ENCODE measurements at regions not wholly inside any gene's neighbourhood (a gene's known extent, or its start where the extent isn't known, plus 50 kb on each side); places are given as distances from the start of the nearest gene placed in this dataset.

DNA sequence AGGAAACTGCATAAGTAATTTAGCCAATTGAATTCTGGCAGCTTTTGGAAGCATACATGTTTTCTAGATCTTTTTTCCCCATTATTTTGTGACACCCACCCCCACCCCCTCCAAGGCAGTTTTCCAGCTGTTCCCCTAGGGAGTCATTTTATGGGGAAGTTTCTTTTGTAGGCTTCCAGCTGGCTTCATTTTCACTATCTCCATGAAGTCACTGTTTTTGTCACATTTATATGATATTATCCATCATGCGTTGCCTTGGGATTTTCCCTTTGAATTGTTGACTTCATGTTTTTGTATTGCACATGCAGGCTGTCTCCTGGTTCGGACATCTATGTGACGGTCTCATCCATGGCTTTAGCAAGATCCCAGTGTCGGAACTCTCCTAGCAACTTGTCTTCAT is 233.6 kb upstream of the RGS6 start:
- Histone ChIP-seq H3K9me2 (replicated peaks; ENCODE audit: insufficient read depth, low read length) (no peaks in the 10 kb centered on the region), H3K27me3 (ENCODE audit: low read length) (no peaks in the 10 kb centered on the region), H3K9me3 (ENCODE audit: insufficient read depth, low read length) (no peaks in the 10 kb centered on the region), H4K20me1 (ENCODE audit: low read depth, low read length) (no peaks in the 10 kb centered on the region), H3K4me2 (ENCODE audit: low read depth, low read length, poor library complexity, severe bottlenecking) (no peak overlapping the region), H3K4me3 (ENCODE audit: insufficient read depth, low read length, poor library complexity, severe bottlenecking) (no peak overlapping the region), H3K9ac (ENCODE audit: low read length) (no peak overlapping the region), H3K36me3 (ENCODE audit: low read length) (no peaks in the 10 kb centered on the region), H3K27ac (ENCODE audit: low read depth, low read length) (no peak overlapping the region), H3F3A (ENCODE audit: insufficient read depth) (no peaks in the 10 kb centered on the region), H3K79me2 (ENCODE audit: insufficient read depth, low read length) (no peaks in the 10 kb centered on the region), H2AFZ (ENCODE audit: low read depth, low read length, severe bottlenecking) (no peak overlapping the region)
- no peak for TF ChIP-seq EZH2phosphoT487 (conservative IDR thresholded peaks at IDR 0.05; ENCODE audit: low read length)
- TF ChIP-seq, protein P1, sequence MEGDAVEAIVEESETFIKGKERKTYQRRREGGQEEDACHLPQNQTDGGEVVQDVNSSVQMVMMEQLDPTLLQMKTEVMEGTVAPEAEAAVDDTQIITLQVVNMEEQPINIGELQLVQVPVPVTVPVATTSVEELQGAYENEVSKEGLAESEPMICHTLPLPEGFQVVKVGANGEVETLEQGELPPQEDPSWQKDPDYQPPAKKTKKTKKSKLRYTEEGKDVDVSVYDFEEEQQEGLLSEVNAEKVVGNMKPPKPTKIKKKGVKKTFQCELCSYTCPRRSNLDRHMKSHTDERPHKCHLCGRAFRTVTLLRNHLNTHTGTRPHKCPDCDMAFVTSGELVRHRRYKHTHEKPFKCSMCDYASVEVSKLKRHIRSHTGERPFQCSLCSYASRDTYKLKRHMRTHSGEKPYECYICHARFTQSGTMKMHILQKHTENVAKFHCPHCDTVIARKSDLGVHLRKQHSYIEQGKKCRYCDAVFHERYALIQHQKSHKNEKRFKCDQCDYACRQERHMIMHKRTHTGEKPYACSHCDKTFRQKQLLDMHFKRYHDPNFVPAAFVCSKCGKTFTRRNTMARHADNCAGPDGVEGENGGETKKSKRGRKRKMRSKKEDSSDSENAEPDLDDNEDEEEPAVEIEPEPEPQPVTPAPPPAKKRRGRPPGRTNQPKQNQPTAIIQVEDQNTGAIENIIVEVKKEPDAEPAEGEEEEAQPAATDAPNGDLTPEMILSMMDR (IDR thresholded peaks at IDR 0.05; ENCODE audit: insufficient read depth, low read length, poor library complexity, severe bottlenecking), result no peak

GRCh38 chr14:71701990-71702389 is 230.2 kb upstream of the RGS6 start:
- no peaks in the 10 kb centered on the region for H4K20me1 ChIP-seq (ENCODE audit: low read depth, low read length)

GRCh38 chr14:71702786-71703185 is 229.4 kb upstream of the RGS6 start:
- H3K27me3 ChIP-seq (ENCODE audit: low read length), result no peaks in the 10 kb centered on the region
- H4K20me1 ChIP-seq (ENCODE audit: low read depth, low read length), result no peaks in the 10 kb centered on the region
- no peaks in the 10 kb centered on the region for H3K36me3 ChIP-seq (ENCODE audit: low read length)
- H2AFZ ChIP-seq (ENCODE audit: low read depth, low read length, severe bottlenecking), result no peak overlapping the region
- no peak overlapping the region for H3K4me3 ChIP-seq (ENCODE audit: insufficient read depth, low read length, poor library complexity, severe bottlenecking)
- no peak for TF ChIP-seq EZH2phosphoT487 (conservative IDR thresholded peaks at IDR 0.05; ENCODE audit: low read length)
- TF ChIP-seq, protein P1 (IDR thresholded peaks at IDR 0.05; ENCODE audit: insufficient read depth, low read length, poor library complexity, severe bottlenecking), result no peak
- no peaks in the 10 kb centered on the region for H3K79me2 ChIP-seq (ENCODE audit: insufficient read depth, low read length)
- H3K9ac ChIP-seq (ENCODE audit: low read length), result no peak overlapping the region
- H3K27ac ChIP-seq (ENCODE audit: low read depth, low read length), result no peak overlapping the region
- H3K4me2 ChIP-seq (ENCODE audit: low read depth, low read length, poor library complexity, severe bottlenecking), result no peak overlapping the region
- H3F3A ChIP-seq (ENCODE audit: insufficient read depth), result no peaks in the 10 kb centered on the region
- H3K9me3 ChIP-seq (ENCODE audit: insufficient read depth, low read length), result no peaks in the 10 kb centered on the region
- no peaks in the 10 kb centered on the region for H3K9me2 ChIP-seq (replicated peaks; ENCODE audit: insufficient read depth, low read length)

More at GRCh38 chr14:71701990-71702389, 230.2 kb upstream of the RGS6 start:
- H3K4me3 ChIP-seq (ENCODE audit: insufficient read depth, low read length, poor library complexity, severe bottlenecking), result no peak overlapping the region
- H3K9ac ChIP-seq (ENCODE audit: low read length), result no peak overlapping the region
- no peak overlapping the region for H3K4me2 ChIP-seq (ENCODE audit: low read depth, low read length, poor library complexity, severe bottlenecking)
- H3K27me3 ChIP-seq (ENCODE audit: low read length), result no peaks in the 10 kb centered on the region
- H3K79me2 ChIP-seq (ENCODE audit: insufficient read depth, low read length), result no peaks in the 10 kb centered on the region
- H3K36me3 ChIP-seq (ENCODE audit: low read length), result no peaks in the 10 kb centered on the region
- no peaks in the 10 kb centered on the region for H3F3A ChIP-seq (ENCODE audit: insufficient read depth)
- TF ChIP-seq, protein P1 (IDR thresholded peaks at IDR 0.05; ENCODE audit: insufficient read depth, low read length, poor library complexity, severe bottlenecking), result no peak
- no peak overlapping the region for H3K27ac ChIP-seq (ENCODE audit: low read depth, low read length)
- H3K9me2 ChIP-seq (replicated peaks; ENCODE audit: insufficient read depth, low read length), result no peaks in the 10 kb centered on the region
- no peak overlapping the region for H2AFZ ChIP-seq (ENCODE audit: low read depth, low read length, severe bottlenecking)
- no peaks in the 10 kb centered on the region for H3K9me3 ChIP-seq (ENCODE audit: insufficient read depth, low read length)

DNA sequence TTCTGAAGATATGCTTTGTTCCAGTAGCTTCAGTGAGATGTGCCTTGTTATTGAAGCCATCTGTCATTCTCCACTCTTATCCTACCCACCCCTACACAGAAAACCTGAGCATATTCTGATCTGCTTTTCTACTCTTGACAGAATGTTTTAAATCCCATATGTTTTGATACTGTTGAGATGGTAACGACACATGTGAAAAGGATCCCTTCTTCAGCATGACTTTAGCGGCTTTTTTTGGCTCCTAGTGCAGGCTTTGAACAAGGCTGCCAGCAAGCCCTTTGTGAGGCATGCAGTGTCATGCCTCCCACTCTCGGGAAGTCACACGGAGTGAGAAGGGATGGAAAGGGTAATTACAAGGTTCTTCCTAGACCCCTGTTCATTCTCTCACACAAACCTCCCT is 228.8 kb upstream of the RGS6 start:
- no peaks in the 10 kb centered on the region for H3K36me3 ChIP-seq (ENCODE audit: low read length)
- H3K4me2 ChIP-seq (ENCODE audit: low read depth, low read length, poor library complexity, severe bottlenecking), result no peak overlapping the region

More for the DNA sequence above, 228.8 kb upstream of the RGS6 start:
- H3K9ac ChIP-seq (ENCODE audit: low read length), result no peak overlapping the region
- TF ChIP-seq, protein P1 (IDR thresholded peaks at IDR 0.05; ENCODE audit: insufficient read depth, low read length, poor library complexity, severe bottlenecking), result no peak
- TF ChIP-seq EZH2phosphoT487 (conservative IDR thresholded peaks at IDR 0.05; ENCODE audit: low read length), result no peak
- H2AFZ ChIP-seq (ENCODE audit: low read depth, low read length, severe bottlenecking), result no peak overlapping the region
- H3K4me3 ChIP-seq (ENCODE audit: insufficient read depth, low read length, poor library complexity, severe bottlenecking), result no peak overlapping the region
- no peaks in the 10 kb centered on the region for H4K20me1 ChIP-seq (ENCODE audit: low read depth, low read length)
- no peaks in the 10 kb centered on the region for H3K27me3 ChIP-seq (ENCODE audit: low read length)
- no peaks in the 10 kb centered on the region for H3K9me3 ChIP-seq (ENCODE audit: insufficient read depth, low read length)
- no peaks in the 10 kb centered on the region for H3F3A ChIP-seq (ENCODE audit: insufficient read depth)
- no peak overlapping the region for H3K27ac ChIP-seq (ENCODE audit: low read depth, low read length)
- no peaks in the 10 kb centered on the region for H3K79me2 ChIP-seq (ENCODE audit: insufficient read depth, low read length)
- H3K9me2 ChIP-seq (replicated peaks; ENCODE audit: insufficient read depth, low read length), result no peaks in the 10 kb centered on the region

Measured in SU-DHL-6 (cell line).